Lower leg skin (tissue), 3 donors: ENCODE measurements at regions not wholly inside any gene's neighbourhood (a gene's known extent, or its start where the extent isn't known, plus 50 kb on each side); places are given as distances from the start of the nearest gene placed in this dataset.

Source experiments
- POLR2A ChIP-seq, 2 donors: fragments of 450-650 bp; IDR thresholded peaks; one replicate each; pipeline ENCODE4 v1.6.1; 2016 to 2017; ENCODE audit warnings: antibody characterized with exemption in 2 of 2, mild to moderate bottlenecking in 1 of 2, moderate library complexity in 1 of 2
- TF ChIP-seq, protein P1 (sequence below), 3 donors: fragments of 450-650 bp; IDR thresholded peaks; one replicate each; pipeline ENCODE4 v1.5.1; 2016; ENCODE audit warnings: antibody characterized with exemption in 3 of 3, mild to moderate bottlenecking in 3 of 3, moderate library complexity in 2 of 3

DNA sequence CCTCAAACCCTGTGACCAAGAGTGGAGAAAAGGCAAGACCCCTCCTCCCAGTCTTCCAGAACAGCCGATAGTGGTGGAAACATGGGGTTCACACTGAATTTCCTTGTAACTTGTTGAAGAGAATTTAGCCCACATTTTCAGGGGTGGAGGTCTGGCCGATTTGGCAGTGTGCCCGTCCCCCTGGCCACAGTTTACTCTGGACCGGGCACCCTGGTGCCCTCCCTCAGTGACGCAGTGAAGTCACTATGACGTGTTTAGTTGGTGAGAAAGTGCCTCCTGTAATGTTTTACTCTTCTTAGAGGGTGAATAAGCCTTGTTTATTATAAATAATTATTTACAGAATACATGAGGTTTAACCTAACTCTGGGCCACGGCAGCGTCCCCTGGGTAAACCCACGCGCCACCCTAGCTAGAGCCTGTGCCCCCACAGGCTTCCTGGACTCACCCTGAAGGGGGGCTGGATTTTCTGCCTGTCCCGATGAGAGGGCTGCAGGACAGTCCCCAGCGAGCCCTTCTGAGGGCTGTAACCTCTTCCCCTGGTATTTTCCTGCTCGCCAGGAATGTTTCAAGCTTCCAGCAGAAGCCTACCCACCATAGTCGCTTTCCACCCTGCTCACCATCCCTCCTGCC, 316.9 kb downstream of the SEC14L1 start:
- no peak for TF ChIP-seq POLR2A (IDR thresholded peaks at IDR 0.05)
- TF ChIP-seq, protein P1, sequence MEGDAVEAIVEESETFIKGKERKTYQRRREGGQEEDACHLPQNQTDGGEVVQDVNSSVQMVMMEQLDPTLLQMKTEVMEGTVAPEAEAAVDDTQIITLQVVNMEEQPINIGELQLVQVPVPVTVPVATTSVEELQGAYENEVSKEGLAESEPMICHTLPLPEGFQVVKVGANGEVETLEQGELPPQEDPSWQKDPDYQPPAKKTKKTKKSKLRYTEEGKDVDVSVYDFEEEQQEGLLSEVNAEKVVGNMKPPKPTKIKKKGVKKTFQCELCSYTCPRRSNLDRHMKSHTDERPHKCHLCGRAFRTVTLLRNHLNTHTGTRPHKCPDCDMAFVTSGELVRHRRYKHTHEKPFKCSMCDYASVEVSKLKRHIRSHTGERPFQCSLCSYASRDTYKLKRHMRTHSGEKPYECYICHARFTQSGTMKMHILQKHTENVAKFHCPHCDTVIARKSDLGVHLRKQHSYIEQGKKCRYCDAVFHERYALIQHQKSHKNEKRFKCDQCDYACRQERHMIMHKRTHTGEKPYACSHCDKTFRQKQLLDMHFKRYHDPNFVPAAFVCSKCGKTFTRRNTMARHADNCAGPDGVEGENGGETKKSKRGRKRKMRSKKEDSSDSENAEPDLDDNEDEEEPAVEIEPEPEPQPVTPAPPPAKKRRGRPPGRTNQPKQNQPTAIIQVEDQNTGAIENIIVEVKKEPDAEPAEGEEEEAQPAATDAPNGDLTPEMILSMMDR (IDR thresholded peaks at IDR 0.05), result no peak
